Endothelial cell of umbilical vein (primary cell): ENCODE measurements at regions not wholly inside any gene's neighbourhood (a gene's known extent, or its start where the extent isn't known, plus 50 kb on each side); places are given as distances from the start of the nearest gene placed in this dataset.

Experiments
- BruUV-seq: library from RNA; stranded (reverse); fragments of 400-500 nt; replicated peaks from 2 replicates; lab custom pipeline; 2021; lab: Mats Ljungman, UMichigan
- CTCF ChIA-PET: fragments of 300-600, 350-600 bp; sonication (Branson Sonifier 250); formaldehyde crosslinking; loops from one replicate; lab custom pipeline; 2021; ENCODE audit warnings: antibody characterized with exemption, inconsistent platforms; lab: Charles Lee
- POLR2A ChIA-PET: fragments of 300-600, 350-600 bp; sonication (Branson Sonifier 250); formaldehyde crosslinking; loops from one replicate; lab custom pipeline; 2021; ENCODE audit warnings: antibody characterized with exemption, inconsistent platforms; lab: Charles Lee
- DNase-seq: peaks from one replicate; pipeline ENCODE4 v3.0.0-alpha.2; 2011; ENCODE audit warnings: low read depth, low spot score
- FAIRE-seq: peaks from 2 replicates; lab custom pipeline; 2011; peaks lifted over from hg19 to GRCh38; lab: Jason Lieb, UNC
- H2AFZ ChIP-seq: 2 replicates; pipeline ENCODE4 v1.6.0; 2012; ENCODE audit warnings: low read depth, low read length, control low read depth, inconsistent platforms
- H3K27ac ChIP-seq: 2 replicates; pipeline ENCODE4 v1.5.1; 2011; ENCODE audit warnings: low read depth, mild to moderate bottlenecking, control low read depth, low read length, moderate library complexity; ENCODE audit not compliant: insufficient read depth
- H3K27me3 ChIP-seq, 2 experiments: 2 replicates each; pipeline versions ENCODE4 v1.6.0 to v1.6.1; 2011; ENCODE audit warnings: low read length in 2 of 2, mixed read lengths in 1 of 2; ENCODE audit not compliant: control insufficient read depth in 2 of 2, insufficient read depth in 2 of 2
- H3K36me3 ChIP-seq, 2 experiments: 2 replicates in 1 of 2; 3 replicates in 1 of 2; pipeline ENCODE4 v1.5.1; 2011; ENCODE audit warnings: low read length in 2 of 2, mild to moderate bottlenecking in 1 of 2, moderate library complexity in 1 of 2; ENCODE audit not compliant: control insufficient read depth in 2 of 2, insufficient read depth in 2 of 2; ENCODE audit errors: extremely low read depth in 1 of 2
- H3K4me1 ChIP-seq: 3 replicates; pipeline ENCODE4 v1.5.1; 2011; ENCODE audit warnings: mild to moderate bottlenecking, low read length; ENCODE audit not compliant: control insufficient read depth, insufficient read depth; ENCODE audit errors: extremely low read depth
- H3K4me2 ChIP-seq: 2 replicates; pipeline ENCODE4 v1.6.1; 2011; ENCODE audit warnings: low read length, control low read depth, mixed read lengths; ENCODE audit not compliant: insufficient read depth
- H3K4me3 ChIP-seq, 3 experiments: fragments of 200-600 bp in 1 of 3; sonication (generic), shearing (Covaris generic) in 1 of 3; replicated peaks in 1 of 3; 2 replicates each; pipeline ENCODE4 v1.5.1; 2011 to 2016; ENCODE audit warnings: control low read depth in 3 of 3, low read length in 3 of 3, mild to moderate bottlenecking in 2 of 3, inconsistent platforms in 1 of 3, low read depth in 1 of 3, moderate library complexity in 1 of 3; ENCODE audit not compliant: insufficient read depth in 1 of 3
- H3K79me2 ChIP-seq: 2 replicates; pipeline ENCODE4 v1.6.0; 2012; ENCODE audit warnings: low read length, inconsistent platforms; ENCODE audit not compliant: control insufficient read depth, insufficient read depth
- H3K9ac ChIP-seq: replicated peaks from 2 replicates; pipeline ENCODE3; 2011; ENCODE audit warnings: low read length, control low read depth; ENCODE audit not compliant: insufficient read depth; ENCODE audit errors: extremely low read depth
- H3K9me1 ChIP-seq: replicated peaks from 3 replicates; pipeline ENCODE4 v1.6.0; 2011; ENCODE audit warnings: mild to moderate bottlenecking, low read length; ENCODE audit not compliant: control insufficient read depth, insufficient read depth; ENCODE audit errors: extremely low read depth
- H3K9me3 ChIP-seq: replicated peaks from 2 replicates; pipeline ENCODE4 v1.5.1; 2012; ENCODE audit warnings: low read length, inconsistent platforms; ENCODE audit not compliant: control insufficient read depth, insufficient read depth
- H4K20me1 ChIP-seq: replicated peaks from 2 replicates; pipeline ENCODE3; 2011; ENCODE audit warnings: mild to moderate bottlenecking, low read length; ENCODE audit not compliant: control insufficient read depth, insufficient read depth; ENCODE audit errors: extremely low read depth
- CTCF ChIP-seq, 2 donors: IDR thresholded peaks; 1 replicate in 1 of 2; 2 replicates in 1 of 2; pipeline ENCODE4 v1.5.1; 2011; ENCODE audit warnings: low read length in 2 of 2, mild to moderate bottlenecking in 2 of 2, moderate library complexity in 2 of 2, control low read depth in 1 of 2, inconsistent platforms in 1 of 2, low read depth in 1 of 2; ENCODE audit not compliant: insufficient read depth in 1 of 2; ENCODE audit errors: extremely low read depth in 1 of 2
- EZH2 ChIP-seq: IDR thresholded peaks from 2 replicates; pipeline ENCODE4 v1.6.1; 2012; ENCODE audit warnings: borderline replicate concordance, low read depth, mild to moderate bottlenecking, moderate library complexity, low read length, inconsistent platforms; ENCODE audit not compliant: severe bottlenecking
- FOS ChIP-seq: IDR thresholded peaks from 2 replicates; pipeline ENCODE4 v1.6.1; 2011; ENCODE audit warnings: mild to moderate bottlenecking, low read length, moderate library complexity, borderline replicate concordance; ENCODE audit not compliant: insufficient read depth
- GATA2 ChIP-seq: IDR thresholded peaks from 2 replicates; pipeline ENCODE4 v1.7.0; 2011; ENCODE audit warnings: low read depth, mild to moderate bottlenecking, moderate library complexity, mixed read lengths, low read length; ENCODE audit not compliant: insufficient read length, insufficient read depth
- JUN ChIP-seq: IDR thresholded peaks from 2 replicates; pipeline ENCODE4 v1.6.1; 2011; ENCODE audit warnings: borderline replicate concordance, low read depth; ENCODE audit not compliant: insufficient read length, insufficient read depth
- MAX ChIP-seq: IDR thresholded peaks from 2 replicates; pipeline ENCODE4 v1.6.1; 2011; ENCODE audit not compliant: insufficient read depth, insufficient read length
- MYC ChIP-seq: IDR thresholded peaks from one replicate; pipeline ENCODE4 v1.6.1; 2011; ENCODE audit warnings: mild to moderate bottlenecking, low read depth, low read length
- POLR2AphosphoS5 ChIP-seq: IDR thresholded peaks from 2 replicates; pipeline ENCODE4 v1.6.1; 2012; ENCODE audit warnings: low read depth, mild to moderate bottlenecking, control low read depth, low read length, moderate library complexity; ENCODE audit not compliant: insufficient read depth
- dilution Hi-C: fragments of 300-500 bp; cut with MboI; formaldehyde crosslinking; loops from one replicate; pipeline ENCODE4 v1.15.0; 2019; ENCODE audit warnings: low sequenced_read_pairs; ENCODE audit not compliant: extremely low pct_ligation_motif_present
- intact Hi-C: fragments of 100-400 bp; cut with micrococcal nuclease; formaldehyde crosslinking; loops from one replicate; pipeline ENCODE4 v1.10.0; 2022

GRCh38 chr9:118594428-118594827 is 774.8 kb downstream of the BRINP1 start:
- no TSS peak for BruUV-seq
- Histone ChIP-seq H3K4me3 (no peak overlapping the region), H3K79me2 (no peaks in the 10 kb centered on the region), H3K4me2 (no peak overlapping the region), H3K9me3 (no peaks in the 10 kb centered on the region), H3K27me3 (peaks cover 0 to 2% of the 10 kb centered on the region in 2 experiments), H3K27ac (no peak overlapping the region), H3K9me1 (no peaks in the 10 kb centered on the region), H3K9ac (no peak overlapping the region), H3K36me3 (no peaks in the 10 kb centered on the region), H4K20me1 (no peaks in the 10 kb centered on the region), H2AFZ (no peak overlapping the region), H3K4me1 (no peaks in the 10 kb centered on the region)
- DNase-seq (no peak), FAIRE-seq (no peak)
- ChIA-PET CTCF (no interaction called here), POLR2A (no interaction called here)
- intact Hi-C loops = loop anchor here (10.0 kb wide), 2 partner anchors 810 to 1750 kb away; no protein-coding TSS in a partner anchor
- dilution Hi-C loops = no loop called here
- no peak for TF ChIP-seq GATA2
- no peak for TF ChIP-seq POLR2AphosphoS5
- no peak for TF ChIP-seq EZH2
- no peak for TF ChIP-seq CTCF (IDR thresholded peaks at IDR 0.05; ENCODE audit: extremely low read depth in 1 of 2, insufficient read depth in 1 of 2, low read depth in 1 of 2, low read length in 2 of 2)
- TF ChIP-seq MAX = no peak
- TF ChIP-seq FOS = no peak
- no peak for TF ChIP-seq MYC
- TF ChIP-seq JUN = no peak
